ENCODE measurements at regions not wholly inside any gene's neighbourhood (a gene's known extent, or its start where the extent isn't known, plus 50 kb on each side); places are given as distances from the start of the nearest gene placed in this dataset.

GRCh38 chr5:5795074-5795771 is 372.7 kb downstream of the ICE1 start:
- peak; percentile 55 for DNase-seq (ENCODE audit: low spot score)

- DNase-seq (ENCODE audit: low spot score) = no peak
Measured at GRCh38 chr5:5794118-5794560, 371.7 kb downstream of the ICE1 start.

- DNase-seq (ENCODE audit: low spot score) = no peak
Measured at GRCh38 chr5:5793242-5794117, 371.0 kb downstream of the ICE1 start.

- DNase-seq (ENCODE audit: low spot score) = no peak
Measured at GRCh38 chr5:5792106-5792505, 369.6 kb downstream of the ICE1 start.

- no peak for DNase-seq (ENCODE audit: low spot score)
Measured at GRCh38 chr5:5788793-5789192, 366.3 kb downstream of the ICE1 start.

- no peak for DNase-seq (ENCODE audit: low spot score)
Measured at GRCh38 chr5:5787373-5787772, 364.9 kb downstream of the ICE1 start.

GRCh38 chr5:5784101-5784500 is 361.6 kb downstream of the ICE1 start:
- no peak for DNase-seq (ENCODE audit: low spot score)

- DNase-seq (ENCODE audit: low spot score) = no peak
Measured at GRCh38 chr5:5783021-5783420, 360.5 kb downstream of the ICE1 start.

GRCh38 chr5:5782402-5782801 is 359.9 kb downstream of the ICE1 start:
- no peak for DNase-seq (ENCODE audit: low spot score)

- no peak for DNase-seq (ENCODE audit: low spot score)
Measured at GRCh38 chr5:5781335-5781734, 358.9 kb downstream of the ICE1 start.

- DNase-seq (ENCODE audit: low spot score) = no peak
Measured at GRCh38 chr5:5780253-5780652, 357.8 kb downstream of the ICE1 start.

GRCh38 chr5:5777013-5777412 is 354.5 kb downstream of the ICE1 start:
- no peak for DNase-seq (ENCODE audit: low spot score)

GRCh38 chr5:5772202-5772601 is 349.7 kb downstream of the ICE1 start:
- DNase-seq (ENCODE audit: low spot score) = no peak

- no peak for DNase-seq (ENCODE audit: low spot score)
Measured at GRCh38 chr5:5770825-5771224, 348.3 kb downstream of the ICE1 start.

GRCh38 chr5:5767286-5767928 is 344.9 kb downstream of the ICE1 start:
- DNase-seq (ENCODE audit: low spot score) = peak; percentile 36

- DNase-seq (ENCODE audit: low spot score) = no peak
Measured at GRCh38 chr5:5765066-5765850, 342.8 kb downstream of the ICE1 start.

GRCh38 chr5:5764246-5764645 is 341.8 kb downstream of the ICE1 start:
- DNase-seq (ENCODE audit: low spot score) = no peak

GRCh38 chr5:5756762-5757161 is 334.3 kb downstream of the ICE1 start:
- no peak for DNase-seq (ENCODE audit: low spot score)

- no peak for DNase-seq (ENCODE audit: low spot score)
Measured at GRCh38 chr5:5755888-5756287, 333.4 kb downstream of the ICE1 start.

GRCh38 chr5:5752844-5753243 is 330.4 kb downstream of the ICE1 start:
- no peak for DNase-seq (ENCODE audit: low spot score)

GRCh38 chr5:5751987-5752386 is 329.5 kb downstream of the ICE1 start:
- no peak for DNase-seq (ENCODE audit: low spot score)

GRCh38 chr5:5751498-5751897 is 329.0 kb downstream of the ICE1 start:
- no peak for DNase-seq (ENCODE audit: low spot score)

Data from cerebellar cortex (tissue), 1 donor.